Muscle of leg (tissue), 3 donors: ENCODE measurements at regions not wholly inside any gene's neighbourhood (a gene's known extent, or its start where the extent isn't known, plus 50 kb on each side); places are given as distances from the start of the nearest gene placed in this dataset.

ENCODE experiments used
- DNase-seq: peaks from one replicate; pipeline ENCODE4 v3.0.0; 2013
- H3K27ac ChIP-seq: one replicate; pipeline ENCODE4 v1.5.1; 2013; ENCODE audit warnings: mild to moderate bottlenecking, low read length, control low read depth
- H3K27me3 ChIP-seq: one replicate; pipeline ENCODE4 v1.6.1; 2013; ENCODE audit warnings: low read length; ENCODE audit not compliant: control insufficient read depth, insufficient read depth
- H3K36me3 ChIP-seq: one replicate; pipeline ENCODE4 v1.6.1; 2013; ENCODE audit warnings: low read length; ENCODE audit not compliant: control insufficient read depth, insufficient read depth
- H3K4me1 ChIP-seq: one replicate; pipeline ENCODE4 v1.6.1; 2013; ENCODE audit warnings: low read length; ENCODE audit not compliant: control insufficient read depth, insufficient read depth
- H3K4me3 ChIP-seq: one replicate; pipeline ENCODE4 v1.5.1; 2013; ENCODE audit warnings: low read length, control low read depth
- H3K9me3 ChIP-seq: replicated peaks from 2 replicates; pipeline ENCODE4 v1.6.1; 2013; ENCODE audit warnings: low read depth, low read length; ENCODE audit not compliant: control insufficient read depth
- WGBS: methylation state at CpG from one replicate; pipeline ENCODE4 v1.1.5; 2013; ENCODE audit warnings: missing lambda C conversion rate; ENCODE audit not compliant: insufficient coverage; 5-methylcytosine and 5-hydroxymethylcytosine counted together

GRCh38 chr3:194988495-194989165 lies 282.3 kb downstream of the XXYLT1 start:
- no peaks in the 10 kb centered on the region for H3K36me3 ChIP-seq
- H3K27me3 ChIP-seq: peaks cover 3% of the 10 kb centered on the region
- no peak for DNase-seq
- H3K4me3 ChIP-seq: no peak overlapping the region
- no peak overlapping the region for H3K27ac ChIP-seq
- peaks cover 25% of the 10 kb centered on the region for H3K4me1 ChIP-seq
- no peaks in the 10 kb centered on the region for H3K9me3 ChIP-seq
- WGBS: 100% methylated on average over 2 of the region's 8 CpGs

GRCh38 chr3:194989241-194989640 lies 281.7 kb downstream of the XXYLT1 start:
- Histone ChIP-seq H3K4me1 (peaks cover 19% of the 10 kb centered on the region), H3K27me3 (peaks cover 3% of the 10 kb centered on the region), H3K9me3 (no peaks in the 10 kb centered on the region), H3K27ac (no peak overlapping the region), H3K4me3 (no peak overlapping the region), H3K36me3 (no peaks in the 10 kb centered on the region)
- DNase-seq: no peak
- WGBS: 76% methylated on average over 7 of the region's 10 CpGs

GRCh38 chr3:194990454-194991337 lies 280.3 kb downstream of the XXYLT1 start:
- H3K27ac ChIP-seq: no peak overlapping the region
- WGBS: 90% methylated on average over 7 of the region's 8 CpGs

GRCh38 chr3:194991338-194991654 lies 279.7 kb downstream of the XXYLT1 start:
- Histone ChIP-seq H3K27ac (no peak overlapping the region), H3K4me3 (no peak overlapping the region), H3K9me3 (no peaks in the 10 kb centered on the region), H3K27me3 (peaks cover 10% of the 10 kb centered on the region), H3K4me1 (peaks cover 6% of the 10 kb centered on the region), H3K36me3 (no peaks in the 10 kb centered on the region)
- no CpG with 5 or more reads among the region's 4 CpGs for WGBS
- no peak for DNase-seq

More at GRCh38 chr3:194990454-194991337, 280.3 kb downstream of the XXYLT1 start:
- Histone ChIP-seq H3K4me1 (peaks cover 6% of the 10 kb centered on the region), H3K27me3 (peaks cover 7% of the 10 kb centered on the region), H3K4me3 (no peak overlapping the region), H3K36me3 (no peaks in the 10 kb centered on the region), H3K9me3 (no peaks in the 10 kb centered on the region)
- DNase-seq: no peak

GRCh38 chr3:194993896-194994295 lies 277.1 kb downstream of the XXYLT1 start:
- Histone ChIP-seq H3K36me3 (no peaks in the 10 kb centered on the region), H3K4me3 (no peak overlapping the region), H3K4me1 (no peaks in the 10 kb centered on the region), H3K9me3 (no peaks in the 10 kb centered on the region), H3K27me3 (peaks cover 9% of the 10 kb centered on the region), H3K27ac (no peak overlapping the region)
- no peak for DNase-seq
- 89% methylated on average over 6 of the region's 14 CpGs for WGBS

GRCh38 chr3:194994551-194994981 lies 276.4 kb downstream of the XXYLT1 start:
- H3K4me1 ChIP-seq: no peaks in the 10 kb centered on the region
- 73% methylated on average over 5 of the region's 6 CpGs for WGBS

GRCh38 chr3:194995334-194995733 lies 275.6 kb downstream of the XXYLT1 start:
- H3K27ac ChIP-seq: no peak overlapping the region
- DNase-seq: no peak
- 100% methylated on average over 2 of the region's 7 CpGs for WGBS
- H3K4me1 ChIP-seq: no peaks in the 10 kb centered on the region
- H3K4me3 ChIP-seq: no peak overlapping the region
- H3K9me3 ChIP-seq: no peaks in the 10 kb centered on the region
- no peaks in the 10 kb centered on the region for H3K36me3 ChIP-seq
- H3K27me3 ChIP-seq: peaks cover 6% of the 10 kb centered on the region

More at GRCh38 chr3:194994551-194994981, 276.4 kb downstream of the XXYLT1 start:
- Histone ChIP-seq H3K27me3 (peaks cover 6% of the 10 kb centered on the region), H3K9me3 (no peaks in the 10 kb centered on the region), H3K36me3 (no peaks in the 10 kb centered on the region), H3K4me3 (no peak overlapping the region), H3K27ac (no peak overlapping the region)
- DNase-seq: no peak

- H3K27ac ChIP-seq: no peak overlapping the region
- 80% methylated on average over 11 of the region's 12 CpGs for WGBS
- peaks cover 6% of the 10 kb centered on the region for H3K27me3 ChIP-seq
- no peaks in the 10 kb centered on the region for H3K9me3 ChIP-seq
- no peak overlapping the region for H3K4me3 ChIP-seq
- H3K36me3 ChIP-seq: no peaks in the 10 kb centered on the region
- no peak for DNase-seq
- H3K4me1 ChIP-seq: no peaks in the 10 kb centered on the region
These were observed 275.0 kb downstream of the XXYLT1 start for GRCh38 chr3:194995922-194996321.

GRCh38 chr3:194996746-194997145 lies 274.2 kb downstream of the XXYLT1 start:
- Histone ChIP-seq H3K9me3 (no peaks in the 10 kb centered on the region), H3K36me3 (no peaks in the 10 kb centered on the region), H3K4me3 (no peak overlapping the region), H3K27me3 (peaks cover 9% of the 10 kb centered on the region), H3K4me1 (peaks cover 8% of the 10 kb centered on the region), H3K27ac (no peak overlapping the region)
- DNase-seq: no peak
- WGBS: 88% methylated on average over 8 of the region's 9 CpGs

- Histone ChIP-seq H3K9me3 (no peaks in the 10 kb centered on the region), H3K27me3 (peaks cover 9% of the 10 kb centered on the region), H3K4me1 (peaks cover 24% of the 10 kb centered on the region), H3K27ac (no peak overlapping the region), H3K36me3 (no peaks in the 10 kb centered on the region), H3K4me3 (no peak overlapping the region)
- WGBS: 75% methylated on average over 1 of the region's 6 CpGs
- no peak for DNase-seq
These were observed 272.5 kb downstream of the XXYLT1 start for GRCh38 chr3:194998417-194998816.
